Vagina (tissue), 2 donors: ENCODE measurements at regions not wholly inside any gene's neighbourhood (a gene's known extent, or its start where the extent isn't known, plus 50 kb on each side); places are given as distances from the start of the nearest gene placed in this dataset.

Experiments used
- DNase-seq, 2 donors: peaks; one replicate each; pipeline ENCODE4 v3.0.0-alpha.2; 2017; ENCODE audit errors: extremely low spot score in 2 of 2
- H3K27ac ChIP-seq: fragments of 200-600 bp; sonication (generic); one replicate; pipeline ENCODE4 v1.5.1; 2019
- H3K27me3 ChIP-seq: fragments of 200-600 bp; sonication (generic); one replicate; pipeline ENCODE4 v1.5.1; 2019
- H3K36me3 ChIP-seq, 2 donors: fragments of 200-600 bp; sonication (generic); one replicate each; pipeline ENCODE4 v1.5.1; 2017 to 2019
- H3K4me1 ChIP-seq: fragments of 200-600 bp; sonication (generic); one replicate; pipeline ENCODE4 v1.5.1; 2019
- H3K4me3 ChIP-seq, 2 donors: fragments of 200-600 bp; sonication (generic); 1 replicate in 1 of 2; 2 replicates in 1 of 2; pipeline ENCODE4 v1.5.1; 2016 to 2019
- H3K9me3 ChIP-seq: fragments of 200-600 bp; sonication (generic); one replicate; pipeline ENCODE4 v1.5.1; 2019
- POLR2A ChIP-seq, 2 donors: fragments of 450-650 bp; IDR thresholded peaks; one replicate each; pipeline ENCODE4 v1.6.1; 2017; ENCODE audit warnings: antibody characterized with exemption in 2 of 2, mild to moderate bottlenecking in 2 of 2, moderate library complexity in 2 of 2
- POLR2AphosphoS5 ChIP-seq, 2 donors: sonication (generic); formaldehyde crosslinking; IDR thresholded peaks; one replicate each; pipeline ENCODE4 v1.9.0; 2017; ENCODE audit warnings: antibody characterized with exemption in 2 of 2, mild to moderate bottlenecking in 2 of 2, low read depth in 1 of 2; ENCODE audit not compliant: insufficient read depth in 1 of 2
- intact Hi-C: fragments of 100-400 bp; cut with DNase I; formaldehyde crosslinking; loops from one replicate; pipeline ENCODE4 v1.15.1; 2023
- TF ChIP-seq, protein P1 (sequence below), 3 experiments: fragments of 450-650 bp in 2 of 3; fragments of 200-600 bp in 1 of 3; sonication (generic) in 1 of 3; IDR thresholded peaks; one replicate each; pipeline ENCODE4 v1.5.1; 2017 to 2019; ENCODE audit warnings: antibody characterized with exemption in 3 of 3, mild to moderate bottlenecking in 2 of 3, moderate library complexity in 2 of 3

DNA sequence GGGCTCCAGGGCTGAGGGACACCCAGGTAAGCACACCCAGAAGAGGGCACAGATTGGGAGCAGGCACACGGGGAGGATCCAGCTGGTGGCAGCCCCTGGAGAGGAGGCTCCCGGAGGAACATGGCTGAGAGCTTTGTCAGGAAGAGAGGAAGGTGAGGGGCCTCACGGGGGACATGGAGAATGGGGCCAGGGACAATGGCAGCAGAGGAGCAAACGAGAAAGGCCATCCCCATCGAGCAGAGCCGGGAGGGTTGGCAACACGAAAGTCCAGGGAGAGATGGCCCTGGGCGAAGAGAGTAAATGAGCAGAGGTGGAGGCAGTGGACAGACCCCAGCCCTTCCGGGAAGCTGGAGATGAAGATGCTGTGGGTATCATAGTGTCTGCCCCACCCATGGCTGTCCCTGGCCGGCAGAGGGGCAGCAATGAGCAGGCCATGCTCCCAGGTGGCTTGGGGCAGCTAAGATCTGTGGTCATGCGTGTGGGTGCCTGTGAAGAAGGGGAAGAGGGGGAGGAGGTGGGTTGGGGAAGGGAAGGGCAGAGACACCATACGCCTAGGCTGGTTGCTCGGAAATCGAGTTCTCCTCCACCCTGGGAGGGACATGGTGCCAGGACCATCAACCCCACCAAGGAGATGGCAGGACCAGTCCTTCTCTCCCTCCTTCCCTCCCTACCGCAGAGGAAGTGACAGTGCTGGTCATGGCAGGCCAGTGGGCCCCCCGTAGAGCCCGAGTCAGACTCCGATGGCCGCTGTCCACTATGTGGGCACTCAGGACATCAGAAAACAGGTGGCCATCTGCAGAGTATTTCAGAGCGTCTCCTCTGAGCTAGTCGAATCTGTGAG is 191.7 kb downstream of the NDUFA10 start:
- Histone ChIP-seq H3K36me3 (no peaks in the 10 kb centered on the region), H3K4me3 (no peak overlapping the region), H3K27me3 (no peaks in the 10 kb centered on the region), H3K4me1 (peaks cover 10% of the 10 kb centered on the region), H3K27ac (no peak overlapping the region), H3K9me3 (no peaks in the 10 kb centered on the region)
- peak; percentile 56 to 92 for DNase-seq
- TF ChIP-seq, protein P1, sequence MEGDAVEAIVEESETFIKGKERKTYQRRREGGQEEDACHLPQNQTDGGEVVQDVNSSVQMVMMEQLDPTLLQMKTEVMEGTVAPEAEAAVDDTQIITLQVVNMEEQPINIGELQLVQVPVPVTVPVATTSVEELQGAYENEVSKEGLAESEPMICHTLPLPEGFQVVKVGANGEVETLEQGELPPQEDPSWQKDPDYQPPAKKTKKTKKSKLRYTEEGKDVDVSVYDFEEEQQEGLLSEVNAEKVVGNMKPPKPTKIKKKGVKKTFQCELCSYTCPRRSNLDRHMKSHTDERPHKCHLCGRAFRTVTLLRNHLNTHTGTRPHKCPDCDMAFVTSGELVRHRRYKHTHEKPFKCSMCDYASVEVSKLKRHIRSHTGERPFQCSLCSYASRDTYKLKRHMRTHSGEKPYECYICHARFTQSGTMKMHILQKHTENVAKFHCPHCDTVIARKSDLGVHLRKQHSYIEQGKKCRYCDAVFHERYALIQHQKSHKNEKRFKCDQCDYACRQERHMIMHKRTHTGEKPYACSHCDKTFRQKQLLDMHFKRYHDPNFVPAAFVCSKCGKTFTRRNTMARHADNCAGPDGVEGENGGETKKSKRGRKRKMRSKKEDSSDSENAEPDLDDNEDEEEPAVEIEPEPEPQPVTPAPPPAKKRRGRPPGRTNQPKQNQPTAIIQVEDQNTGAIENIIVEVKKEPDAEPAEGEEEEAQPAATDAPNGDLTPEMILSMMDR (IDR thresholded peaks at IDR 0.05) = no peak
- no peak for TF ChIP-seq POLR2A (IDR thresholded peaks at IDR 0.05)
- TF ChIP-seq POLR2AphosphoS5 (IDR thresholded peaks at IDR 0.05; ENCODE audit: insufficient read depth in 1 of 2, low read depth in 1 of 2) = no peak
- intact Hi-C loops = no loop called here

DNA sequence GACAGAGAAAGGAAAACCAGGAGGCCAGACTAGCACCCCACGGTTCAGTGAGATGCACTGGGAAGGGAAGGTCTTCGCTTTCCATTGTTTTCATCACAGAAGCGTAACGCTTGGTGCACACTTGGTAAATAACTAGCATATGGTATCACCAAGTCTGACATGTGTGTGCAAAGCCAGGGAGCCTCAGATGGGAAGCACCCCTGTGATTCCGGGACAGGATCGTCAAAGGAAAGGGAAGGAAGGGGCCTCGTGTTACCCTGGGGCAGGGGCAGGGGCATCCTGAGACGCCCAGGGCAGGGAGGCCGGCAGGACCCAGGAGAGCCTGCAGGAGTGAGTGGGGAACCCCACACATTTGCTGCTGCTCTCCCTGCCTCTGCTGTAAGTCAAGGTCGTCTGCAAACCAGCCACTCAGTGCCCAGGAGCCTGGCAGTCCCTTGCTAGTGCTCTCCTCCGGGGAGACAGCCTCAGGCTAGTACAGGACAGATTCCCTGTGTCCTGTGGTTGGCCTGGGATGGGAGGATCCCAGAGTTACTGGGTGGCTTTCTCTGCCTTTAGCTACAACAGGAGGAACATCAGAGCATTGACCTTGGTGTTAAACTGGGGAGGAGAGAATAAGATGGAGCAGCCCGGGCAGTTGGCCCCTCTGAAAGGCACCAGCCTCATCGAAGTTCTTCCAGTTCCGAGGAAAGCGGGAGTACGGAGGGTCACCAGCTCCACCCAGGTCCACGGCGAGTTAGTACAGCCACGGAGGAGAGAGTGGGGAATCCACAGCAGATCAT is 192.5 kb downstream of the NDUFA10 start:
- H3K4me3 ChIP-seq = no peak overlapping the region
- DNase-seq = peak; percentile 49 to 64
- intact Hi-C loops = no loop called here

DNA sequence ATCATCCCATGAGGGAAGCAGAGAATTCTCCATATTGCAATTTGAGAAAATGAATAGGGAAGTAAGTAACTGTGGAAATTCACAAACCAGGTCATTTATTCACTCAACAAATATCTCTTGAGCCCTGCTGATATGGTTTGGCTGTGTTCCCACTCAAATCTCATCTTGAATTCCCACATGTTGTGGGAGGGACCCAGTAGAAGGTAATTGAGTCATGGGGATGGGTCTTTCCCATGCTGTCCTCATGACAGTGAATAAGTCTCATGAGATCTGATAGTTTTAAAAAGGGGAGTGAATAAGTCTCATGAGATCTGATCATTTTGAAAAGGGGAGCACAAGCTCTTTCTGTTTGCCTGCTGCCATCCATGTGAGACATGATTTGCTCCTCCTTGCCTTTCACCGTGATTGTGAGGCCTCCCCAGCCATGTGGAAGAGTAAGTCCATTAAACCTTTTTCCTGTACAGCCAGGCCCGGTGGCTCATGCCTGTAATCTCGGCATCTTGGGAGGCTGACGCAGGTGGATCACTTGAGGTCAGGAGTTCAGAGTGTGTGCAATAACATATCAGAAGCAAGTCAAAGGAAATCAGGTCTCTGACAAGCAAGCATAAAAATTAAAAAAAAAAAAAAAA is 193.2 kb downstream of the NDUFA10 start:
- H3K4me1 ChIP-seq = peaks cover 10% of the 10 kb centered on the region
- peak in 1 of 2 donors; percentile 52 for DNase-seq
- H3K36me3 ChIP-seq = no peaks in the 10 kb centered on the region
- H3K9me3 ChIP-seq = no peaks in the 10 kb centered on the region
- intact Hi-C loops = no loop called here
- H3K27ac ChIP-seq = no peak overlapping the region
- no peaks in the 10 kb centered on the region for H3K27me3 ChIP-seq
- H3K4me3 ChIP-seq = no peak overlapping the region
- TF ChIP-seq, protein P1 (IDR thresholded peaks at IDR 0.05) = no peak
- TF ChIP-seq POLR2A (IDR thresholded peaks at IDR 0.05) (no peak), POLR2AphosphoS5 (IDR thresholded peaks at IDR 0.05; ENCODE audit: insufficient read depth in 1 of 2, low read depth in 1 of 2) (no peak)

More for the DNA sequence above, 192.5 kb downstream of the NDUFA10 start:
- TF ChIP-seq POLR2A (IDR thresholded peaks at IDR 0.05) (no peak), POLR2AphosphoS5 (IDR thresholded peaks at IDR 0.05; ENCODE audit: insufficient read depth in 1 of 2, low read depth in 1 of 2) (no peak)
- TF ChIP-seq, protein P1 (IDR thresholded peaks at IDR 0.05) = no peak
- Histone ChIP-seq H3K27ac (no peak overlapping the region), H3K27me3 (no peaks in the 10 kb centered on the region), H3K36me3 (no peaks in the 10 kb centered on the region), H3K9me3 (no peaks in the 10 kb centered on the region), H3K4me1 (peaks cover 10% of the 10 kb centered on the region)

DNA sequence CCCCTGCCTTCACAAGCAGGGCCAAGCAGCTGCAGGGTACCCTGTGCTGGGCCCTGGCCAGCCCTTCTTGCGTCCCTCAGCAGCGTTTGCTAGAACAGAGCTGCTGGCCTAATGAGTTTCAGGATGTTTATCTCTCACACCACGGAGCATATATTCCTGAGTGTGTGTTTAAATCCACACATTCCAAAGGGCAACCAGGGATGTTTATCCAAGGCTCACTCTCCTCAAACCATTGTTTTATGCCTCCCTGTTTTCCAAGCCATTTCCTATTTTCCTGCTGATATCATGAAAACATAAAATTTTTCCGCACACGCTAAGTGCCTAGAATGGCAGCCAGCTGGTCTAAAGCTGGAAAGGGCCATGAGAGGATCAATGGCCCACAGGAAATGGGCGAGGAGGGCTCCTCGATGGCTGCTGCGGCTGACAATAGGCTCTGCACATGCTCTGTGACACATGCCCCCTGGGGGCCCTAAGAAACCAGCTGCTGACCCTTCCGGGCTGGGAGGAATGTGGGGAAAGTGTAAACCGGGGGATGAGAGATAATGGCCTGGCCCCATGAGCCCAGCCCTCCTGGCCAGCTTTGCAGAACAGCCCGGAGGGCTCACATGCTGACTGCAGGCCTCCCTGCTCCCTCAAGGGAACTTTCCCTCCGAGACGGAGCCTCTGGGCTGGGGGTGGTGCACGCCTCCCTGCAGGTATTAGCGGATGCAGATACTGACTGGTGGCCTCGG is 194.0 kb downstream of the NDUFA10 start:
- Histone ChIP-seq H3K27ac (no peak overlapping the region), H3K27me3 (no peaks in the 10 kb centered on the region), H3K4me3 (no peak overlapping the region), H3K9me3 (no peaks in the 10 kb centered on the region), H3K36me3 (no peaks in the 10 kb centered on the region), H3K4me1 (peaks cover 10% of the 10 kb centered on the region)
- intact Hi-C loops = no loop called here
- peak; percentile 25 to 95 for DNase-seq
- TF ChIP-seq POLR2AphosphoS5 (IDR thresholded peaks at IDR 0.05; ENCODE audit: insufficient read depth in 1 of 2, low read depth in 1 of 2) (no peak), POLR2A (IDR thresholded peaks at IDR 0.05) (no peak)
